ENCODE measurements at regions not wholly inside any gene's neighbourhood (a gene's known extent, or its start where the extent isn't known, plus 50 kb on each side); places are given as distances from the start of the nearest gene placed in this dataset.
"Not testable (repeated sequence)": the region's sequence is repeated elsewhere in the genome, so short reads cannot be mapped to it uniquely, and the experiment has no call there.

- TF ChIP-seq CTCF (IDR thresholded peaks at IDR 0.05; ENCODE audit: insufficient read depth, low read length); SPI1 (IDR thresholded peaks at IDR 0.05; ENCODE audit: borderline replicate concordance, low read depth); POLR2AphosphoS5 (IDR thresholded peaks at IDR 0.05; ENCODE audit: low read depth): not testable (repeated sequence)
Observed at GRCh38 chr2:40676134-40676790, 224.4 kb upstream of the SLC8A1 start.

All from HL-60 (cell line).